HG03066 (cell line): ENCODE measurements at regions not wholly inside any gene's neighbourhood (a gene's known extent, or its start where the extent isn't known, plus 50 kb on each side); places are given as distances from the start of the nearest gene placed in this dataset.

Experiments
- ATAC-seq: cut with Tn5 transposase; IDR thresholded peaks from one replicate; pipeline ENCODE4 v1.9.1; 2021; ENCODE audit warnings: low read depth; ENCODE audit not compliant: unreplicated experiment

GRCh38 chr7:19623676-19624075, 85.2 kb downstream of the POLR1F start:
- no peak for ATAC-seq

- no peak for ATAC-seq
Measured at GRCh38 chr7:19621740-19622139, 87.1 kb downstream of the POLR1F start.

GRCh38 chr7:19620470-19620869, 88.4 kb downstream of the POLR1F start:
- no peak for ATAC-seq

- ATAC-seq = no peak
Measured at GRCh38 chr7:19619122-19619521, 89.7 kb downstream of the POLR1F start.

- ATAC-seq = no peak
Measured at GRCh38 chr7:19617901-19618300, 90.9 kb downstream of the POLR1F start.

GRCh38 chr7:19610194-19610943, 98.5 kb downstream of the POLR1F start:
- ATAC-seq = no peak

- ATAC-seq = no peak
Measured at GRCh38 chr7:19589446-19589845, 119.4 kb downstream of the POLR1F start.

- no peak for ATAC-seq
Measured at GRCh38 chr7:19587291-19587690, 121.5 kb downstream of the POLR1F start.

GRCh38 chr7:19585761-19586160, 123.1 kb downstream of the POLR1F start:
- ATAC-seq = no peak

GRCh38 chr7:19575909-19576557, 132.8 kb downstream of the POLR1F start:
- no peak for ATAC-seq

- no peak for ATAC-seq
Measured at GRCh38 chr7:19574131-19574530, 134.7 kb downstream of the POLR1F start.

GRCh38 chr7:19572566-19572965, 136.3 kb downstream of the POLR1F start:
- ATAC-seq = no peak

GRCh38 chr7:19567011-19567410, 141.8 kb downstream of the POLR1F start:
- ATAC-seq = no peak

- no peak for ATAC-seq
Measured at GRCh38 chr7:19565602-19566001, 143.2 kb downstream of the POLR1F start.

- no peak for ATAC-seq
Measured at GRCh38 chr7:19561121-19561805, 147.6 kb downstream of the POLR1F start.

GRCh38 chr7:19560111-19560883, 148.5 kb downstream of the POLR1F start:
- no peak for ATAC-seq

- ATAC-seq = no peak
Measured at GRCh38 chr7:19558527-19558926, 150.3 kb downstream of the POLR1F start.

- no peak for ATAC-seq
Measured at GRCh38 chr7:19557726-19558465, 150.9 kb downstream of the POLR1F start.

- ATAC-seq = no peak
Measured at GRCh38 chr7:19554581-19554980, 154.3 kb downstream of the POLR1F start.

GRCh38 chr7:19552576-19552975, 156.3 kb downstream of the POLR1F start:
- no peak for ATAC-seq
